HepG2 (cell line): ENCODE measurements at regions not wholly inside any gene's neighbourhood (a gene's known extent, or its start where the extent isn't known, plus 50 kb on each side); places are given as distances from the start of the nearest gene placed in this dataset.

ENCODE experiments used
- FOXP1 ChIP-seq, 2 experiments: fragments of 450-650 bp in 1 of 2; IDR thresholded peaks; 2 replicates each; pipeline ENCODE4 v1.6.1; 2017 to 2018; ENCODE audit warnings: antibody characterized with exemption in 1 of 2
- HBP1 ChIP-seq: IDR thresholded peaks from 2 replicates; pipeline ENCODE4 v1.6.1; 2016; ENCODE audit warnings: low read depth, control low read depth
- MEF2D ChIP-seq: sonication (generic); formaldehyde crosslinking; IDR thresholded peaks from 2 replicates; pipeline ENCODE4 v1.5.1; 2020; ENCODE audit warnings: mild to moderate bottlenecking, missing genetic modification reagents
- PHF5A ChIP-seq: IDR thresholded peaks from one replicate; pipeline ENCODE4 v1.6.1; 2018; ENCODE audit warnings: low read depth, missing genetic modification reagents; ENCODE audit not compliant: unreplicated experiment
- ZC3H13 ChIP-seq: sonication (generic); formaldehyde crosslinking; IDR thresholded peaks from 2 replicates; pipeline ENCODE4 v1.8.1; 2023; ENCODE audit warnings: mild to moderate bottlenecking, missing genetic modification reagents, moderate library complexity
- ZNF234 ChIP-seq: sonication (generic); formaldehyde crosslinking; conservative IDR thresholded peaks from 2 replicates; pipeline ENCODE4 v1.5.1; 2020; ENCODE audit warnings: mild to moderate bottlenecking, missing genetic modification reagents
- ZNF274 ChIP-seq: sonication (generic); formaldehyde crosslinking; IDR thresholded peaks from 2 replicates; pipeline ENCODE4 v1.5.1; 2020; ENCODE audit warnings: mild to moderate bottlenecking, missing genetic modification reagents

GRCh38 chr21:18937337-18937736, 533.8 kb upstream of the TMPRSS15 start:
- TF ChIP-seq FOXP1 (IDR thresholded peaks at IDR 0.05) (no peak), FOXP1 (CRISPR knock-in tag; IDR thresholded peaks at IDR 0.05) (no peak), HBP1 (CRISPR knock-in tag) (no peak), ZNF234 (CRISPR knock-in tag) (no peak), ZC3H13 (CRISPR knock-in tag) (no peak), ZNF274 (no peak), PHF5A (CRISPR knock-in tag) (no peak), MEF2D (CRISPR knock-in tag) (no peak)
